MCF 10A (cell line): ENCODE measurements at regions not wholly inside any gene's neighbourhood (a gene's known extent, or its start where the extent isn't known, plus 50 kb on each side); places are given as distances from the start of the nearest gene placed in this dataset.
"Not testable (repeated sequence)": the region's sequence is repeated elsewhere in the genome, so short reads cannot be mapped to it uniquely, and the experiment has no call there.

Source experiments
- BruUV-seq: library from RNA; stranded (reverse); fragments of 400-500 nt; replicated peaks from 2 replicates; lab custom pipeline; 2021; lab: Mats Ljungman, UMichigan
- CTCF ChIA-PET: fragments of 300-600 bp; sonication (Branson Sonifier 250); formaldehyde crosslinking; extraction: SDS; loops from one replicate; lab custom pipeline; 2021; ENCODE audit warnings: antibody characterized with exemption, inconsistent platforms; lab: Yijun Ruan, JAX
- POLR2A ChIA-PET: fragments of 300-600, 350-650 bp; sonication (Branson Sonifier 250); formaldehyde crosslinking; extraction: SDS; loops from one replicate; lab custom pipeline; 2020; ENCODE audit warnings: antibody characterized with exemption, inconsistent platforms; lab: Yijun Ruan, JAX
- DNase-seq: peaks from one replicate; pipeline ENCODE4 v3.0.0-alpha.2; 2018; ENCODE audit not compliant: unreplicated experiment
- H3K27ac Mint-ChIP-seq: one replicate; pipeline ENCODE4 v1.8.0; 2022; ENCODE audit warnings: mild to moderate bottlenecking, low read depth, mixed read lengths; ENCODE audit not compliant: unreplicated experiment
- H3K27me3 Mint-ChIP-seq: one replicate; pipeline ENCODE4 v1.8.0; 2022; ENCODE audit warnings: mixed read lengths; ENCODE audit not compliant: insufficient read depth, unreplicated experiment
- H3K36me3 Mint-ChIP-seq: one replicate; pipeline ENCODE4 v1.8.0; 2022; ENCODE audit warnings: mild to moderate bottlenecking, moderate library complexity, mixed read lengths; ENCODE audit not compliant: insufficient read depth, unreplicated experiment
- H3K4me1 Mint-ChIP-seq: one replicate; pipeline ENCODE4 v1.8.0; 2022; ENCODE audit warnings: mixed read lengths; ENCODE audit not compliant: insufficient read depth, unreplicated experiment
- H3K4me3 Mint-ChIP-seq: one replicate; pipeline ENCODE4 v1.8.0; 2022; ENCODE audit warnings: mild to moderate bottlenecking, moderate library complexity, mixed read lengths; ENCODE audit not compliant: unreplicated experiment
- H3K9me3 Mint-ChIP-seq: one replicate; pipeline ENCODE4 v1.8.0; 2022; ENCODE audit warnings: mixed read lengths; ENCODE audit not compliant: unreplicated experiment
- intact Hi-C: fragments of 100-400 bp; cut with micrococcal nuclease; formaldehyde crosslinking; loops from 2 replicates; pipeline ENCODE4 v1.14.1; 2022
- TF ChIP-seq, protein P1 (sequence below): fragments of 200-600 bp; IDR thresholded peaks from one replicate; pipeline ENCODE4 v1.8.0; 2022; ENCODE audit warnings: antibody characterized with exemption, mild to moderate bottlenecking; ENCODE audit not compliant: unreplicated experiment

DNA sequence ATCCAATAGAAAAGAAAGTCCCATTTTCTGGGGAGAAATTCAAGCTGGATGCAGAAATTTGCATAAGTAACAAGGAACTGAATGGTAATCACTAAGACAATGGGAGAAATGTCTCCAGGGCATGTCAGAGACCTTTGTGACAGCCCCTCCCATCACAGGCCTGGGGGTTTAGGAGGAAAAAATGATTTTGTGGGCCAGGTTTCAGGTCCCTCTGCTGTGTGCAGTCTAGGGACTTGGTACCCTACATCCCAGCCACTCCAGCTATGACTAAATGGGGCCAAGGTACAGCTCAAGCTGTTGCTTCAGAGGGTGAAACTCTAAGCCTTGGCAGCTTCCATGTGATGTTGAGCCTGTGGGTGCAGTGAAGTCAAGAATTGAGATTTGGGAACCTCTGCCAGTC, 695.5 kb upstream of the MIR17HG start:
- no peak overlapping the region for H3K27ac Mint-ChIP-seq
- H3K36me3 Mint-ChIP-seq = no peaks in the 10 kb centered on the region
- peaks cover 10% of the 10 kb centered on the region for H3K9me3 Mint-ChIP-seq
- no peaks in the 10 kb centered on the region for H3K4me1 Mint-ChIP-seq
- POLR2A ChIA-PET = no interaction called here
- H3K4me3 Mint-ChIP-seq = no peak overlapping the region
- no peaks in the 10 kb centered on the region for H3K27me3 Mint-ChIP-seq
- DNase-seq = no peak
- CTCF ChIA-PET = no interaction called here
- intact Hi-C loops = no loop called here
- no TSS peak for BruUV-seq
- TF ChIP-seq, protein P1, sequence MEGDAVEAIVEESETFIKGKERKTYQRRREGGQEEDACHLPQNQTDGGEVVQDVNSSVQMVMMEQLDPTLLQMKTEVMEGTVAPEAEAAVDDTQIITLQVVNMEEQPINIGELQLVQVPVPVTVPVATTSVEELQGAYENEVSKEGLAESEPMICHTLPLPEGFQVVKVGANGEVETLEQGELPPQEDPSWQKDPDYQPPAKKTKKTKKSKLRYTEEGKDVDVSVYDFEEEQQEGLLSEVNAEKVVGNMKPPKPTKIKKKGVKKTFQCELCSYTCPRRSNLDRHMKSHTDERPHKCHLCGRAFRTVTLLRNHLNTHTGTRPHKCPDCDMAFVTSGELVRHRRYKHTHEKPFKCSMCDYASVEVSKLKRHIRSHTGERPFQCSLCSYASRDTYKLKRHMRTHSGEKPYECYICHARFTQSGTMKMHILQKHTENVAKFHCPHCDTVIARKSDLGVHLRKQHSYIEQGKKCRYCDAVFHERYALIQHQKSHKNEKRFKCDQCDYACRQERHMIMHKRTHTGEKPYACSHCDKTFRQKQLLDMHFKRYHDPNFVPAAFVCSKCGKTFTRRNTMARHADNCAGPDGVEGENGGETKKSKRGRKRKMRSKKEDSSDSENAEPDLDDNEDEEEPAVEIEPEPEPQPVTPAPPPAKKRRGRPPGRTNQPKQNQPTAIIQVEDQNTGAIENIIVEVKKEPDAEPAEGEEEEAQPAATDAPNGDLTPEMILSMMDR = no peak

DNA sequence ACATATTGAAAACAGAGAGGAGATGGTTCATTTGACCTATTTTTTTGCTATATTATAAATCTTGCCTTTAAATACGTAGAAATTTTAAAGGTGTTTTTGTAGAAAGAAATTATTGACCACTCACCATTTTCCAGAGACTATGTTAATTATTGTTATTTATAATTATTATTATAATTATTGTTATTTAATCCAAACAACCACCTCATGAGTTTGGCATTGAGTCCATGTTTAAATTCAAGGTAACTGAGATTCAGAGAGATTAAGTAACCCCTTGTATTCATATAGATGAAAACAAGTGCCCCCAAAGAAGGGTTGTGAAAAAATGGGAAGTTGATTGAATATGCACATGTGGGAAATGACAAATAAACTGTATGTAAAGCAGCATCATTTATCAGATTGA, 692.5 kb upstream of the MIR17HG start:
- CTCF ChIA-PET = no interaction called here

DNA sequence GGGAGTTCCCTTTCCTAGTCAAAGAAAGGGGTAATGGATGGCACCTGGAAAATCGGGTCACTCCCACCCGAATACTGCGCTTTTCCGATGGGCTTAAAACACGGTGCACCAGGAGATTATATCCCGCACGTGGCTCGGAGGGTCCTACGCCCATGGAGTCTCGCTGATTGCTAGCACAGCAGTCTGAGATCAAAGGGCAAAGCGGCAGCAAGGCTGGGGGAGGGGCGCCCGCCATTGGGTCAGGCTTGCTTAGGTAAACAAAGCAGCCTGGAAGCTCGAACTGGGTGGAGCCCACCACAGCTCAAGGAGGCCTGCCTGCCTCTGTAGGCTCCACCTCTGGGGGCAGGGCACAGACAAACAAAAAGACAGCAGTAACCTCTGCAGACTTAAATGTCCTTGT, 683.3 kb upstream of the MIR17HG start:
- intact Hi-C loops, DNase-seq, H3K36me3 Mint-ChIP-seq, H3K4me3 Mint-ChIP-seq, POLR2A ChIA-PET, BruUV-seq, H3K27ac Mint-ChIP-seq, H3K4me1 Mint-ChIP-seq, H3K27me3 Mint-ChIP-seq: not testable (repeated sequence)
- CTCF ChIA-PET = interaction anchor here (0.6 kb wide), 2 partner anchors 353 to 816 kb away, joined by 3 read pairs; no protein-coding TSS in a partner anchor
- H3K9me3 Mint-ChIP-seq = peaks cover 11% of the 10 kb centered on the region

More for the DNA sequence above, 692.5 kb upstream of the MIR17HG start:
- H3K9me3 Mint-ChIP-seq = peaks cover 16% of the 10 kb centered on the region
- no TSS peak for BruUV-seq
- POLR2A ChIA-PET = no interaction called here
- intact Hi-C loops = no loop called here
- no peak for DNase-seq
- no peaks in the 10 kb centered on the region for H3K4me1 Mint-ChIP-seq
- no peaks in the 10 kb centered on the region for H3K36me3 Mint-ChIP-seq
- H3K4me3 Mint-ChIP-seq = no peak overlapping the region
- H3K27me3 Mint-ChIP-seq = no peaks in the 10 kb centered on the region
- TF ChIP-seq, protein P1 = no peak
- no peak overlapping the region for H3K27ac Mint-ChIP-seq

DNA sequence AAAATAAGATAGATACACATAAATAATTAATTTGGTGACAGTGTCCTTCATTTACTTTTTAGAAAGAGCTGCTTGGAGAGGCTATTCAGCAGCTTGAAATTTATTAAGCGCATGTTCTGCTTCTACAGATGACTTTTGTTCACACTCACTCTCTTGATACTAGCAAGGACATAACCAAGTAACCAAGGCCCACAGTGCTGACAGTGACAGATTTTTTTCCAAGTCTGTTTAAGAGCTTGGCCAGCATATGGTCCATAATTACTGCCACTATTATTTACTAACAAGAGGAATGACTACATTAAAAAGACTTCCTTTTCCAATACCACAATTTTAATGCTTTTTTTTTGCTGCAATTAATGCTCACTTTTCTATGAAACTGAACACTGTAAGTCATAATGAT, 673.7 kb upstream of the MIR17HG start:
- TF ChIP-seq, protein P1 = no peak
- ChIA-PET CTCF (interaction anchor here (0.6 kb wide), 1 partner anchor 36 kb away, joined by 4 read pairs; no protein-coding TSS in a partner anchor), POLR2A (no interaction called here)
- Mint-ChIP-seq H3K4me3 (no peak overlapping the region), H3K27ac (no peak overlapping the region), H3K4me1 (no peaks in the 10 kb centered on the region), H3K36me3 (no peaks in the 10 kb centered on the region), H3K9me3 (no peaks in the 10 kb centered on the region), H3K27me3 (no peaks in the 10 kb centered on the region)
- intact Hi-C loops = no loop called here
- no TSS peak for BruUV-seq
- no peak for DNase-seq

DNA sequence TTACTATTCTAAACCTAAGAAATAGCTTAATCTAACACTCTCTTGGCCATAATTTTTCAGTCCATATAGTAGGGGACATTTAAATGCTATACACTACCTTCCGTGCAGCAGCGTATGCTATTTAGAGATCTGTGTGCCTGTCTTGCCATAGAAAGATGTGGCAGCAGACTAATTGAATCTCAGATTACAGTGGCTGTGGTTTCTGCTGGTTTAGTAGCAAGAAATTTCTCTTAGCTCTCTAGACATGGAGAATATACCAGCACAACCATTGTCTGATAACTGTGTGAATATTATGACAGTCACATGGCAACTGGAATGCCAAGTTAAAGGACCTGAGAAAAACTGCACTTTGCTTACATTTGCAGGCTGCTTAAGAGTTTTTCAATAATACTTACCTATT, 672.4 kb upstream of the MIR17HG start:
- Mint-ChIP-seq H3K4me1 (no peaks in the 10 kb centered on the region), H3K36me3 (no peaks in the 10 kb centered on the region), H3K27me3 (no peaks in the 10 kb centered on the region), H3K27ac (no peak overlapping the region), H3K9me3 (no peaks in the 10 kb centered on the region), H3K4me3 (no peak overlapping the region)
- CTCF ChIA-PET = interaction anchor here (0.6 to 0.8 kb wide), 2 partner anchors 13 to 538 kb away, joined by 3 read pairs; no protein-coding TSS in a partner anchor
- TF ChIP-seq, protein P1 = no peak
- POLR2A ChIA-PET = no interaction called here
- DNase-seq = no peak
- intact Hi-C loops = no loop called here
- BruUV-seq = no TSS peak
